Activated T-cell treated with anti-CD3 and anti-CD28 coated beads for 1 hour (primary cell): ENCODE measurements at regions not wholly inside any gene's neighbourhood (a gene's known extent, or its start where the extent isn't known, plus 50 kb on each side); places are given as distances from the start of the nearest gene placed in this dataset.

Experiments used
- DNase-seq: peaks from one replicate; pipeline ENCODE4 v3.0.0-alpha.2; 2020; ENCODE audit warnings: low read depth

DNA sequence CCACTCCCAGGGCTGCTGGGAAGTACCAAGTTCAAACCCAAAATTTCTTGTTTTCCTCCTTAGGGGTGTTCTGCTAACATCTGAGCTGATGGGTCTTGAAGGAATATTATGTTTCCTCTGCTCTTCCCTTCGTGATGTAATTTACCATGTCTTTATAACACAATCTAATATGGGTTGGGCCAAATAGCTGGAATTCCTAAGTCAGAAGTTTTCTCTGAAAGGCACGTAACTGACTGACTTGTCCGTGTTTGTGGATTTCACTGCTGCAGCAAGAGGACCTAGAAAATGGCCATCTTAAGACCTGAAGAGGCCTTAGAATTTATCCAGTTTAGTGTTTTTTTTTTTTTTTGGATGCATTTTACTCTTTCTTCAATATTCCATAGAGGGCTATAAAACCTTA, 256.7 kb downstream of the DCDC2C start:
- DNase-seq, result no peak

DNA sequence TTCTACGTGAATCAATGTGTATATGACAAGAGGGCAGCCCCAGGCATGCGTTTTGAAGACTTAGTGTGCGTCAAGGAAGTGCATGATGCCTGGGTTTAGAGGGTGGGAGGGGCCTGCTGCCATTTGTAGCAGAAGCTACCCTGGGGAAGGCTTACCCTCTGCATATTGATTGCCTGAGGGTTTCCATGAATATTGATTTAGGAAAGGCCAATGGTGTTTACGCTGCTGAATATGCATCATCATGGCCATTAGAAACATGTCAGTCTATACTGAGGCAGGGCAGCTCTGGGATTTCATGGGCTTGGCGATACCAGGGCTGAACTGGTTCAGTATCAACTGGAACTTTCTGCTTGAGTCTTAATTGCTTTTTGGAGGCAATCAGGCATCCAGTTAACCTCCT, 259.3 kb downstream of the DCDC2C start:
- no peak for DNase-seq

DNA sequence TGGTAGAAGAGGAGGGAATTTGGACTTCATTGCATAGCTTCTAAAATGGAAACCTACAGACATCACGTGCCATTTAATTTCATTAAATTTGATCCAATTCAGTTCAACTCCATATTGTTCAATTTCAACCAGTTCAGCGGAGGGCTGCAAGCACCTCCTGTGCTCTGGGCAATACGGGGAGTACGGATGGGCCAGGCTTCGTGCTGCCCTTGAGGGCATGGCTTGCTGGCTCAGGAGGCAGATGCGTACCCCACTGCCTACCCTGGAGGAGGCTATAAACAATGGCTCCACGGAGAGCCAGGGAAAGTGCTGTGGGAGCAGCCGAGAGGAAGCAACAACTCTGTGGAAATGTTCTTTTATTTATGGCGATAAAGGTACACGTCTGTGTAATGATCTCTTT, 261.8 kb downstream of the DCDC2C start:
- DNase-seq, result no peak

DNA sequence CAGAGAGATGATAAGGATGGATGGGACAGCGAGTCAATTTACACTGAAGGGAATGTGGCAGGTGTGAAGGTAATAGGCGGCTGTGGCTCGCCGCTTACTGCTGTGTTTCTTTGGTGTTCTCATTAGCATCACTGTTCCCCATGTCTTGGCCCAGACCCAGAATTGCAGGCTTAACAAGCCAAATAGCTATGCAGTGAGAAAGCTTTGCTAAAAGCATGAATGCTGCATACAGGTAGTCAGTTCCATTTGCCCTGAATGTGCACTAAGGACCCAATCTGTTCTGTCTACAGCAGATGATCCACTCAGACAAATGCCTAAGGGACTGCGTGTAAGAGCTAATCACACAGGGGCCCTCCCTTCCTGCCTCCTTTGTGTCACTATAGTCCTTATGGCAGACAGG, 262.6 kb downstream of the DCDC2C start:
- no peak for DNase-seq

DNA sequence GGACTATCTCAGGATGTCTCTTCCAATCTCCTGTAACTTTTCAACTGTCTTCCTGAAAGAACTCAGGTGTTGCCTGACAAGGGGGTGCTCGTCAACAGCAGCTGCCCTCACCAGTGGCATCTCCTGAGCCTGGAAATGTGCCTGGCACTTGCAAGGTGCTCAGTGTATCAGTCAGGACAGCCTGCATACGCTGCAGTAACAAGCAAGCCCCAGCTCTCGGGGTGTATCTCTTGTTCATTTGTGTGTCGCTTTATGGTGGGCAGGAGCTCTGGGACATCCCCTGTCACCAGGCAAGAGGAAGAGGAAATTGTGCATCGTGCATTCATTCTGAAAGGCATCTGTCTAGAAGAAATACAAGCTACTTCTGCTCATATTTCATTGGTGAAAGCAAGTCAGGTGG, 263.1 kb downstream of the DCDC2C start:
- no peak for DNase-seq

DNA sequence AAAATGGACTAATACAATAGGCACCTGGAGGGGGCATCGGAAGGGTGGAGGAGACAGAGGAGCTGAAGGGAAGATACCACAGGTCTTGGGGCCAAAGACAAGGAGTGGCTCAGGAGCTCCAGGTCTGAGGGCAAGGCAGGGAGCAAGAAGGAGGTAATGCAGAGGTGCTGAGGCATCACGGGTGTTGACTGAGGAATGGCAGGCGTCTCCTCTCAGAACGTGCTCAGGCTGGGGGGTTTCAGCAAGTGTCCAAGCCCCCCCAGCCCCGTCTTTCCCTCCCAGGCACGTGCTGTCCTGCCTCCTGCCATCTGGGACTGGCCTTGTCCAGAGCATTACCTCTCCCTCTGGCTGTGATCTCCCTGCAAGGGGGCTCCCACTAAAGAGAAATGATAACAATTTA, 265.4 kb downstream of the DCDC2C start:
- DNase-seq, result no peak

DNA sequence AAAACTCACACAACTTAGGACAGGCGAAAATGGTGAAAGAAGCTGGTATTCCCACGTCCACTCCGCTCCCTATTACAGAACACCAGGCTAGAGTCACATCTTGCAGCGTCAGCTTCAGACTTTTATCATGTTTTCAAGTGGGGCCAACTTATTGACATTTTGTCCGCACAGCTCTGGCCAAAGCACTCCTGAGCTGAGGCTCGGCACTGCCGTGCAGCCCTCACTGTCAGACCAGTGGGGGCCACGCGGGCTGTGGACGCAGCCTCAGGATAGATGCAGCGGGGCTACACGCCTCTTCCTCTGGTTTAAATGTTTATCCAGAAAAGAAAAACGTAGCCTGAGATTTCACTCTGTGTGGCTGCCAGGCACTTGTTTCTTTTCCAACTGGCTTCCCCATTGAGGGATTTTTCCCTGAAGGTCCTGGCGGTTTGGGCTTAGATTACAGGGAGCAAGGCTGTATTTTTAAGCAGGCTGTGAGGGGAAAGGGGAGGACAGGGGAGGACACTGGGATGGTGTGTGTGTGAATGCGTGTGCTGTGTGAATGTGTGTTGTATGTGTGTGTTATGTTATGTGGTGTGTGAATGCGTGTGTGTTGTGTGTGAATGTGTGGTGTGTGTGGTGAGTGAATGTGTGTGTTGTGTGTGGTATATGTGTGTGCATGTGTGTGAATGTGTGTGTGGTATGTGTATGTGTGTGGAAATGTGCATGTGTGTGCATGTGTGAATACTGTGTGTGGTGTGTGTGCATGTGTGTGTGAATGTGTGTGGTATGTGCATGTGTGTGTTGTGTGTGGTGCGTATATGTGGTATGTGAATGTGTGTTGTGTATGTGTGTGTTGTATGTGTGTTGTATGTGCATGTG, 267.6 kb downstream of the DCDC2C start:
- DNase-seq, result no peak

DNA sequence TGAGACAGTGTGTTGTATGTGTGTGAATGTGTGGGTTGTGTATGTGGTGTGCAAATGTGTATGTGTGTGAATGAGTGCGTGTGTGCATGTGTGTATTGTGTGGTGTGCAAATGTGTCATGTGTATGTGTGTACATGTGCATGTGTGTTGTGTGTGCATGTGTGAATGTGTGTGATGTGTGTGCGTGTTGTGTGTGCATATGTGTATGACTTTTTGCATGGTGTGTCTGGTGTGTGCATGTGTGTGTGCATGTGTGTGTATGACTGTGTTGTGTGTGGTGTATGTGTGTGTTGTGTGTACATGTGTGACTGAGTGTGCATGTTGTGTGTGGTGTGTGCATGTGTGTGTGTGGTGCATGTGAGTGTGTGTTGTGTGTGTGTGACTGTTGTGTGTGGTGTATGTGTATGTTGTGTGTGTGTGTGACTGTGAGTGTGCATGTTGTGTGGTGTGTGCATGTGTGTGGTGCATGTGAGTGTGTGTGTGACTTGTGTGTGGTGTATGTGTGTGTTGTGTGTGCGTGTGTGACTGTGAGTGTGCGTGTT, 268.3 kb downstream of the DCDC2C start:
- DNase-seq, result no peak

DNA sequence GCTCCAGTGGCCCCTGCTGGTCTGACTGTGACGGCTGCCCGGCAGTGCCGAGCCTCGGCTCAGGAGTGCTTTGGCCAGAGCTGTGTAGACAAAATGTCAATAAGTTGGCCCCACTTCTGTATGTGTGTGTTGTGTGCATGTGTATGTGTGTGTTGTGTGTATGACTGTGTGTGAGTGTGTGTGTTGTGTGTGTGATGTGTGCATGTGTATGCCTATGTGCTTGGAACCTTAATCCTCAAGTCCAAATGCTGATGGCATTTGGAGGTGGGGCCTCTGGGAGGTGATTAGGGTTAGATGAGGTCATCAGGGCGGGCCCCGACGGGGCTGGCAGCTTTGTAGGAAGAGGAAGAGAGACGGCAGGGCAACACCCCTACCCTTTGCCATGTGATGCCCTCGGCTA, 269.0 kb downstream of the DCDC2C start:
- no peak for DNase-seq

DNA sequence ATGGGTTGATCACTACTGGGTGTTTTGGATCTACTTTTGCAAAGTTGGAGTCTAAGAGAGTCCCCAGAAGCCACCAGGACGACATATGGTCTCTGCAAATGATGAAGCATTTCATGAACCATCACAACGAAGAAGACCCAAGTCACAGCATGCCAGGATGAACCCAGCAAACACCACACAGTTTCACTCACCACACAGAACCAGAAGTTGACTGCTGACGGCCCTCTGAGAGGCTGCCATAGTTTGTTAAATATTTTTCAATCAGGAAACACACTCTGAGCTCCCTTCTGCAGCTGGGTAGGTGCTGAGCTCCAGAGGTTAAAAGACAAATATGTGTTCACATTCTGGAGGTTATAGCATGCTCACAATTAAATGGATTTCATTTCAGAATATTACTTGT, 271.4 kb downstream of the DCDC2C start:
- no peak for DNase-seq

DNA sequence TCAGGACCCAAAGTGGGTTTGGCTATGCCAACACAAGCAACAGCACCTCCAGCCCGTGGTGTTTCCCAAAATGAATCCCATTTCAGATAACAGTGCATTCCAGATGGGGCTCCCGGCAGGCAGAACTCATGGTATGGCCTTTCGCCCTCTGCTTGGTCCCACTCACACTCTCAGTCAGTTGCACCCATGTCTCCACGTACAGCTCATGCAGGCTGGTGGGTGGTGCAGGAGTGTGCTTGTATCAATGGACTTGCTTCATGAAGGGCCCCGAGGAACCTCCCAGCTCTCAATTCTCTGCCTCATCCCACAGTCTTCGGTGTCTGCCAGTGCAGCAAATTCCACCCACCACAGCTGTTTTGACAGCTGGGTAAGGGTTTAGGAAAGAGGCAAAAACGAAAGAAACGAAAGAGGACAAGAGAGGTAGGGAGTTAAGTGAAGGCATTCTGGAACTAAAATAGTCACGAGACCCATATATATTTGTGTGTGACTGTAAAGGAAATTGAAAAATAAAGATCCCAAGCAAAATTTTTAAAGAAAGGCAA, 278.1 kb downstream of the DCDC2C start:
- no peak for DNase-seq

DNA sequence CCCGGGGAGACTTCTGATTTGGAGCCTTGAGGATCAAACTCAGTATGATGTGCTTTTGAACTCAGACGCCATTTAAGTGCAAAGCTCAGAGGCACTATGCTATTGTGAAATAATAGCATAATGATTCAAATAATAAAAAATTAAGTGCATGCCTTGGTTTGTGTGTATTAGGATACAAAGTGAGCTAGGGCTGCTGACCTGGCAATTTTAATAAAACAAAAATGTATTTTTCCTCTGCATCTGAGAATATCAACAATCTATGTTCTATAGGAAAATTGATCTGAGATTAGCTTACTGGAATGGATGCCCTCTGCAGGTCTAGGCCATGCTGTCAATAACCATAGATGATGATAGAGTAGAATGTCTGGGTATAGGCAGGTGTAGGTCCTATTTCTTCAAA, 278.8 kb downstream of the DCDC2C start:
- DNase-seq, result no peak

DNA sequence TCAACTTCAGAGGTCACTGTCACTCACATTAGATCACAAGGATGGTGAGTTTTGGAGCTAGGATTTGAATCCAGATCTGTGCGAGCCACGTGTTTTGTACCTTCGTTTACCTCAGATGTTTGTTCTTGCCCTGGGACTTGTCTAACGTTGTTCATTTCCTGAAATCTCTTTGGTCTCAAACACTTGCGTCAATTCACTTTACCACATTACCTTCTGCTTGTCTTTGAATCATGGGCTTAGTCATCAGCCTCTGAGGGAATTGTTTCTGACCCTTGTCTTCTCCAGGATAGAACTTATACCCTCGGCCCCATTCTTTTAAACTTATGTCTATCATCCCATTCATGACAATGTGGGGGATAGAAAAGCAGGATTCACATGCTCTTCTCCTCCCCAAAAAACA, 282.7 kb downstream of the DCDC2C start:
- no peak for DNase-seq

DNA sequence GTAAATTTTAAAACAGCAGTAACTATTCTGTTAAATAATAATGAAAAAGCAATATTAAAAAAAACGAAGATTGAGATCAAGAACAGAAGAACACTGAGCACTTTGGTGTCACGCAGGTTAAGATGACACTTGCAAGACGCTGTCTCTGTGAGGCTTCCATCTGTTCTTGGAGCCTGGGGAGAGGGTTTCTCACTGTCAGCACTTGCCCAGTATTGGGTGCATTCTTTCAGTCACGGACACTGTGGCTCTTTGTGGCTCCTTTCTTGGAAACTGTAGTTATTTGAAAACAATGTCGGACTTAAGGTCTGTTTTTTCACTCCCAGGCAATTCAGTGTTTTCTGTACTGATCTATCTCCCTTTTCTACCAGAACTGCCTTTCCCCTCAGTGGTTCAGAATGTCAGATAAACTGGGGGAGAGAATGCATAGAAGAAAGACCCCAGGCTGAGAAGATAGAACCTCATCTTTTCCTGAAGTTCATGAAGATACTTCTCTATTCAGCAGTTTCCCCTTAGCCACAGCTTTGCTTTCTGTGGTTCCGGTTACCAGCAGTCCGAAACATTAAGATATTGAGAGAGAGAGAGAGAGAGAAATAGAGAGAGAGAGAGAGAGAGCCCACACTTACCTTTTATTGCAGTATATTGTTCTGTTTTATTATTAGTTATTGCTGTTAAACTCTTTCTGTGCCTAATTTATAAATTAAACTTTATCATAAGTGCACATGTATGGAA, 283.3 kb downstream of the DCDC2C start:
- DNase-seq, result no peak

DNA sequence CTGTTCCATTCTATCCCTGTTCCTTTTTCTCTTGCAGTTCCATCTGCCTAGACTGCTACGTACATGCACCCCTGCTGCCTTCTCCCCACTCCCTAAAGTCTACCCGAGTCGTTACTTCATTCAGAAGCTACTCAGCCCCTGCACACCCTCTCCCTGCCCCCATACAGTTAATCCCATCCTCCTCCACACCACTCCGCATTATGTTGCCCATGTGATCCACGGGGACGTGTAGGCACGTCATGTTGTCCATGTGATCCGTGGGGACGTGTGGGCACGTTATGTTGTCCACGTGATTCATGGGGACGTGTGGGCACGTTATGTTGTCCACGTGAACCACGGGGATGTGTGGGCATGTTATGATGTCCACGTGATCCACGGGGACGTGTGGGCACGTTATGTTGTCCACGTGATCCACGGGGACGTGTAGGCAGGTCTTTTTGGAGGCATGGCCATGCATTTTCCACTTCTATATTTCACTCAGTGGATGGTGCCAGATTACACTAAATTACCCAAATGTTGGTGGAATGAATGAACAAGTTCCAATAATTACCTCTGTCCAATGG, 299.5 kb downstream of the DCDC2C start:
- DNase-seq, result no peak

DNA sequence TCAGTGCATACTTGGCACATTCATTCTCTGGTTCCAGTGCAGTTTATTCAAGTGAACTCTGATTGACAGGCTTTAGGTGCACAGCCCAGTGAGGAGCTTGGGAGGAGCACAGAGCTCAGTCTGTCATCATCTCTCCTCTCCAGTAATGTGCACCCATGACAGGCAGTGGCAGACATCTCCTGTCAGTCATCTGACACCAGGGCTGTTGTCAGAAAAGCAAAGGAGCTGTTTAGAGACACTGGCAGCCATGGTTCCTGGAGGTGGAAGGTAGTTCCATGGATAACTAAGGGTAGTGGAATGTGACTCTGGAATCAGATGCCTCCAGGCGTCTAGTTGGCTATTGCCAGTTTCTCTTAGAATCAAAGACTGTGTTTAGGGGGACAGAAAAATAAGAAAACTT, 308.8 kb downstream of the DCDC2C start:
- no peak for DNase-seq

DNA sequence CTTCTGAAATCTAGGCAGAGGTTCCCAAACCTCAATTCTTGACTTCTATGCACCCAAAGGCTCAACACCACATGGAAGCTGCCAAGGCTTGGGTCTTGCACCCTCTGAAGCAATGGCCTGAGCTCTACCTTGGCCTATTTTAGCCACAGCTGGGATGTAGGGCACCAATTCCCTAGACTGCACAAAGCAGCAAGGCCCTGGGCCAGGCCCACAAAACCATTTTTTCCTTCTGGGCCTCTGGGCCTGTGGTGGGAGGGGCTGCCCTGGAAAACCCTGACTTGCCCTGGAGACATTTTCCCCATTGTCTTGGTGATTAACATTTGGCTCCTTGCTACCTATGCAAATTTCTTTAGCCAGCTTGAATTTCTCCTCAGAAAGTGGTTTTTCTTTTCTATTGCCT, 315.2 kb downstream of the DCDC2C start:
- DNase-seq, result no peak

DNA sequence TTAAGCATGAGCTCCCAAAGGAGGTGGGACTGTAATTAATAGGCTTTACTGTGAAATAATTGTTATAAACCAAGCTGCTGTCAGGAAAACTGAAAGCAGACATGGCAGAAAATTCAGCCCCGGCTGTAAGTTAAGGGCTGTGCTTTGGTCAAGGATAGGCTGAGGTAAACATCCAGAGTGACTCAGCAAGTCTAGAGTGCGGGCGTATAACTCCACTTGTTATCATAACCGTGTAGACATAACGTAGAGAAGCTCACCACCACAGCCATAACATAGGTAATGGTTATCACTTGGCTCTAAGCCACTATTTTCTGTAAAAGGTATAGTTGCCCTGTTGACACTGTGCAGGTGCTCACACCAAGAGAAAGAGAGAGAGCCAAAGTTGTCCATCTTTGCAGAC, 316.8 kb downstream of the DCDC2C start:
- DNase-seq, result no peak

DNA sequence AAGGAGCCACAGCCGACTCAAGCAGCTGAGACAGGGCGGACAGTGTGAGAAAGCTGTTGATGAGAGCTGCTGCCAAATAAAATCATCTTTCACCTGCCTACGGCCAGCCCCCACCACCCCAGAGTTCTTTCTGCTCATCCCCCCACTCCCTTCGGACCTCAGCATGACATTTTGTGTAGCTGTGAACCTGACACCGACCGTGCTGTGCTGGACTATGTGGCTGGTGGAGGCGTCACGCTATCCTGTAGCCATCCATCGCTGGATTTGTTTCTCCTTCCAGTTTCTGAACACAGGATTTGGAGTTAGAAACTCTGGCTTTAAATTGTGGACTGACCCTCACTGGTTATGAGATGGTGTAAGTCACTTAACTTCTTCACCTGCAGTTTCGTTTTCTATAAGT, 317.3 kb downstream of the DCDC2C start:
- DNase-seq, result no peak

DNA sequence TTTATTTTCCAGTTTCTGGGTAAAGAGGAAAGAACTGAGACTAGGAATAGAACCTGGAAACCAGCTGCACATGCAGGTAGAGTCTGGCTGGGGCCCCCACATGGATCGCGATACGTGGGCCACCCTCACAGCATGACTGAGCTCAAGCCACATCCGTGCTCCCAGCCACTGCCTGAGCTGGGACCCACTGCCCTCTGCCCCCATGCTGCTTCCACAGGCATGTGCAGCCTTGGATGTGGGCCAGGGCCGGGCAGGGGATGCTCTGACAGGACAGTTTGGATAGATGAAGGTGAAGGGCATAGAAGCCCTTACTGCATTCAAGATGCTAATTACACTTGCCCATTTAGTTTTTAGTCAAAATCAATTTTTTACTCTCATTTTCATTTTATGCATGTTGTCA, 321.2 kb downstream of the DCDC2C start:
- no peak for DNase-seq

DNA sequence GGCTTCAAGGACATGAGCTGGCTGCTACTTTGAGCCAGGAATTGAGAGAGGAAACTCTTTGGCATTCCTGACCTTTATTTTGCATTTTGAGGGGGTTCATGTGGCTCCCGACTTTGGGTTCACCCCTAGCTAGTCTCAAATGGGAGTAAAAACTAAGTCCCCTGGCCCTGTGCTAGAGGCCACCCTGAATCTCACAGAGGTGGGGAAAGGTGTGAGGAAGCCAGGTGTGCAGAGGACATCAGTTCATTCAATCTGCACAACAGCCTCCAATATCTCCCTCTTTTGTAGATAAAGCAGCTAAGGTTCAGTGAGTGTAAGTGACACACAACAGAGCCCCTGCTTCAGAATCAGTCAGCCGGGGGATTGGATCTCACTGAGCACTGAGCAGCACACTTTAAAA, 325.7 kb downstream of the DCDC2C start:
- no peak for DNase-seq

DNA sequence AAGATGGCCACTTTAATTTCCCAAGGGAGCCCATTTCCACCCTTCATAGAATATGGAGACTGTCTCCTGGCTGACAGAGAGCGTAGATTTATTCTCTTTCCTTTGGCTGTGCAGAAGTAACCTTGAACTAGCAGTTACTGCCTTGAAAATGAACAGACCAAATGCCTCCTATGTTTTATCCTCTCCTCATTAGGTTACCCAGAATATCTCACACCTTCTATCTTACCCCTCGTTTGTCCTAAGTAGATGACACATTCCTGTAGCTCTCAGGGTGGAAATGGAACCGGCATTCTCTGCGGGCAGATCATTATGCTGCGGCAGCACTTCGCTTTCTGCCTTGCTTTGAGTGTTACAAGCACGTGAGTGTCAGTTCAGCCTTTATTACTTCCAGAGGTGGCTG, 336.5 kb downstream of the DCDC2C start:
- no peak for DNase-seq
